Esophagus squamous epithelium (tissue), 5 donors: ENCODE measurements at regions not wholly inside any gene's neighbourhood (a gene's known extent, or its start where the extent isn't known, plus 50 kb on each side); places are given as distances from the start of the nearest gene placed in this dataset.

Source experiments
- DNase-seq: peaks from one replicate; lab custom pipeline; 2025; lab: John Stamatoyannopoulos, UW
- H3K27ac ChIP-seq, 4 donors: fragments of 200-600 bp; sonication (generic); one replicate each; pipeline ENCODE4 v1.5.1; 2016 to 2019; ENCODE audit warnings: mild to moderate bottlenecking in 1 of 4
- H3K27me3 ChIP-seq, 4 donors: fragments of 200-600 bp; sonication (generic); 1 replicate in 3 of 4; 2 replicates in 1 of 4; pipeline versions ENCODE4 v1.5.1 to v1.6.0; 2017 to 2021; ENCODE audit warnings: antibody characterized with exemption in 1 of 4
- H3K36me3 ChIP-seq, 3 donors: fragments of 200-600 bp; sonication (generic); one replicate each; pipeline ENCODE4 v1.5.1; 2016 to 2019
- H3K4me1 ChIP-seq, 3 donors: fragments of 200-600 bp; sonication (generic); one replicate each; pipeline ENCODE4 v1.5.1; 2017 to 2019
- H3K4me3 ChIP-seq, 4 donors: fragments of 200-600 bp; sonication (generic); 1 replicate in 3 of 4; 2 replicates in 1 of 4; pipeline ENCODE4 v1.5.1; 2016 to 2019; ENCODE audit warnings: mild to moderate bottlenecking in 2 of 4, moderate library complexity in 1 of 4
- H3K9me3 ChIP-seq, 3 donors: fragments of 200-600 bp; sonication (generic); one replicate each; pipeline ENCODE4 v1.5.1; 2016 to 2019
- CTCF ChIP-seq, 6 experiments: fragments of 450-650 bp in 4 of 6; fragments of 200-600 bp in 2 of 6; sonication (generic) in 2 of 6; IDR thresholded peaks; one replicate each; pipeline ENCODE4 v1.5.1; 2016 to 2019; ENCODE audit warnings: antibody characterized with exemption in 6 of 6, mild to moderate bottlenecking in 4 of 6, moderate library complexity in 4 of 6
- POLR2A ChIP-seq, 4 donors: fragments of 450-650 bp; IDR thresholded peaks; one replicate each; pipeline ENCODE4 v1.6.1; 2017; ENCODE audit warnings: antibody characterized with exemption in 4 of 4, mild to moderate bottlenecking in 4 of 4, moderate library complexity in 3 of 4
- WGBS, 2 donors: methylation state at CpG; one replicate each; pipeline ENCODE4 v1.1.5; 2018; 5-methylcytosine and 5-hydroxymethylcytosine counted together
- intact Hi-C: fragments of 100-400 bp; cut with DNase I; formaldehyde crosslinking; loops from one replicate; pipeline ENCODE4 v1.15.0; 2022
- donor health status: DM: yes; HTN: yes; CAD: no.

- TF ChIP-seq CTCF (IDR thresholded peaks at IDR 0.05) (no peak), POLR2A (IDR thresholded peaks at IDR 0.05) (no peak)
- no peak overlapping the region for H3K27ac ChIP-seq
- H3K4me1 ChIP-seq, result no peaks in the 10 kb centered on the region
- no peaks in the 10 kb centered on the region for H3K9me3 ChIP-seq
- H3K4me3 ChIP-seq, result no peak overlapping the region
- no peaks in the 10 kb centered on the region for H3K27me3 ChIP-seq
- WGBS, 2 donors, result 24% methylated on average over 2 of the region's 2 CpGs
- intact Hi-C loops, result no loop called here
- H3K36me3 ChIP-seq, result no peaks in the 10 kb centered on the region
- no peak for DNase-seq
Measured at GRCh38 chr7:126378642-126379041, 874.1 kb downstream of the GRM8 start.

- Histone ChIP-seq H3K27me3 (no peaks in the 10 kb centered on the region), H3K4me1 (no peaks in the 10 kb centered on the region), H3K36me3 (no peaks in the 10 kb centered on the region), H3K27ac (no peak overlapping the region), H3K9me3 (no peaks in the 10 kb centered on the region), H3K4me3 (no peak overlapping the region)
- TF ChIP-seq POLR2A (IDR thresholded peaks at IDR 0.05) (no peak), CTCF (IDR thresholded peaks at IDR 0.05) (no peak)
- no peak for DNase-seq
- intact Hi-C loops, result no loop called here
- WGBS, 2 donors, result 67 to 81% methylated on average over 1 of the region's 1 CpG
Measured at GRCh38 chr7:126370038-126370668, 882.6 kb downstream of the GRM8 start.

GRCh38 chr7:126362746-126363145, 890.0 kb downstream of the GRM8 start:
- no peaks in the 10 kb centered on the region for H3K27me3 ChIP-seq
- no peak overlapping the region for H3K4me3 ChIP-seq
- H3K9me3 ChIP-seq, result no peaks in the 10 kb centered on the region
- WGBS, 2 donors, result 56 to 70% methylated on average over 1 of the region's 1 CpG
- no peak overlapping the region for H3K27ac ChIP-seq
- no peaks in the 10 kb centered on the region for H3K4me1 ChIP-seq
- no peaks in the 10 kb centered on the region for H3K36me3 ChIP-seq
- TF ChIP-seq POLR2A (IDR thresholded peaks at IDR 0.05) (no peak), CTCF (IDR thresholded peaks at IDR 0.05) (no peak)
- intact Hi-C loops, result no loop called here
- DNase-seq, result no peak

DNA sequence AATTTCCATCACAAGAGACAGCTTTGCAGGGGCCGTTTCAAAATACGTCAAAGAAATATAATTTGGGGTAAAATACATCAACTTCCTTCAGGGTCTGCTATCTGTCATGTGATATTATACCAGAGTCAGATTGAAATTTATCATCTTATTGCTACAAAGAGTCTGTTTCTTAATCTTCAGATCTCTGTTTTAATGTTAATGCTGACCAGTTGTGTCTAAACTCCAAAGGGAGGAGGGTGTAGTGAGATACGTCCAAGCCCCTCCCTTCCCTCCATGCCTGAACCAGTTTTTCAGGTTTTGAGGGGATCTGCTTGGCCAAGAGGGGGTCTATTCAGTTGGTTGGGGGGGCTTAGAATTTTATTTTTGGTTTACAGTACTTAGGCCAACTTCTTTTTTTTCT, 891.6 kb downstream of the GRM8 start:
- Histone ChIP-seq H3K27ac (no peak overlapping the region), H3K36me3 (no peaks in the 10 kb centered on the region), H3K9me3 (no peaks in the 10 kb centered on the region), H3K4me1 (no peaks in the 10 kb centered on the region), H3K4me3 (no peak overlapping the region), H3K27me3 (no peaks in the 10 kb centered on the region)
- DNase-seq, result no peak
- TF ChIP-seq CTCF (IDR thresholded peaks at IDR 0.05) (no peak), POLR2A (IDR thresholded peaks at IDR 0.05) (no peak)
- intact Hi-C loops, result no loop called here
- 68 to 70% methylated on average over 3 of the region's 3 CpGs for WGBS, 2 donors

DNA sequence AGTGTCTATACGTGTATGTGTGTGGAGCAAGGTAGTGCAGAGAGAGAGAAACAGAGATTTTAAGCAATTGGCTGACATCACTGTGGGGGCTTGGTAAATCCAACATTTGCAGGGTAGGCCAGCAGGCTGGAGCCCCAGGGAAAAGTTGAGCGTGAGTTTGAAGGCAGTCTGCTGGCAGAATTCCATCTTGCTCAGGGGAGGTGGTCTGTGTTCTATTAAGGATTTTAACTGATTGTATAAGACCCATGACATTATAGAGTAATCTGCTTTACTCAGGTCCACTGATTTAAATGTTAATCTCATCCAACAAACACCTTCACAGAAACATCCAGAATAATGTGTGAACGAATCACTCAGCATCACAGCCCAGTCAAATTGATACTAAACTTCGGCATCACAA, 912.9 kb downstream of the GRM8 start:
- H3K27ac ChIP-seq, result no peak overlapping the region
- TF ChIP-seq POLR2A (IDR thresholded peaks at IDR 0.05) (no peak), CTCF (IDR thresholded peaks at IDR 0.05) (no peak)
- intact Hi-C loops, result no loop called here

More for the DNA sequence above, 912.9 kb downstream of the GRM8 start:
- DNase-seq, result no peak
- WGBS, 2 donors, result 61 to 74% methylated on average over 4 of the region's 4 CpGs
- Histone ChIP-seq H3K4me3 (no peak overlapping the region), H3K27me3 (no peaks in the 10 kb centered on the region), H3K36me3 (no peaks in the 10 kb centered on the region), H3K9me3 (no peaks in the 10 kb centered on the region), H3K4me1 (no peaks in the 10 kb centered on the region)
